A549 (cell line): ENCODE measurements at regions not wholly inside any gene's neighbourhood (a gene's known extent, or its start where the extent isn't known, plus 50 kb on each side); places are given as distances from the start of the nearest gene placed in this dataset.

Experiments used
- BHLHE40 ChIP-seq: IDR thresholded peaks from 2 replicates; pipeline ENCODE4 v1.6.1; 2012; ENCODE audit warnings: low read depth, low read length, inconsistent platforms
- EP300 ChIP-seq, 2 experiments: fragments of >200 bp; sonication (Bioruptor Twin); formaldehyde crosslinking; IDR thresholded peaks; 2 replicates in 1 of 2; 3 replicates in 1 of 2; pipeline ENCODE4 v1.6.1; 2016 to 2017

DNA sequence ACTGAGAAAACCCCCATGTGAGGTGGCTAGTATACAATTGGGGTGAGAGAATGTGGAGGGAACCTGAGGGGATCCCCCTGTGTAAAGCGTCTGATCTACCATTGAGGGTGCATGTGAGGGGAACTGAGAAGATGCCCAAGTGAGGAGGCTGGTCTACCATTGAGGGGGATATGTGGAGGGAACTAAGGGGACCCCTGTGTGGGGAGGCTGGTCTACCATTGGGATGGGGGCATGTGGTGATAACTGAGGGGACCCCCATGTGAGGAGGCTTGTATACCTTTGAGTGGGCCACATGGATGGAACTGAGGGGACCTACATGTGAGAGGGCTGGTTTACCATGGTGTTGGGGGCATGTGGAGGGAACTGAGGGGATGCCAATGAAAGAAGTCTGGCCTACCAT lies 160.8 kb downstream of the FBLN2 start:
- TF ChIP-seq BHLHE40 = no peak
- TF ChIP-seq EP300 (IDR thresholded peaks at IDR 0.05) = no peak
